ENCODE measurements at regions not wholly inside any gene's neighbourhood (a gene's known extent, or its start where the extent isn't known, plus 50 kb on each side); places are given as distances from the start of the nearest gene placed in this dataset.

DNA sequence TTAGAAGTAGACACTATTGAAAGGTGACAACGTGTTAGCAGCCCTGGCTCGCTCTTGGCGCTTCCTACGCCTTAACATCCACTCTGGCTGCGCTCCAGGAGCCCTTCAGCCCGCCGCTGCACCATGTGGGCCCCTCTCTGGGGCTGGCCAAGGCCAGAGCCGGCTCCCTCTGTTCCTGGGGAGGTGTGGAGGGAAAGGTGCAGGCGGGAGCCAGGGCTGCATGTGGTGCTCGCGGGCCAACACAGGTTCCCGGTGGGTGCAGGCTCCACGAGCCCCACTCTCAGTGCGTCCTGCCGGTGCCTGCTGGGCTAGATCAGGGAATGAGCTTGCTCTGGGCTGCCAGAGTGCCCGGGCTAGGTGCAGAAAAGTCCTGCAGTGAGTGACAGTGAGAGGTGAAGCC lies 1284.3 kb downstream of the OLFM4 start:
- BruUV-seq (replicated peaks), result no TSS peak
- POLR2A ChIA-PET (ENCODE audit: unreplicated experiment), result no interaction called here
- H3F3A ChIP-seq (ENCODE audit: low read length, unreplicated experiment), result no peaks in the 10 kb centered on the region

DNA sequence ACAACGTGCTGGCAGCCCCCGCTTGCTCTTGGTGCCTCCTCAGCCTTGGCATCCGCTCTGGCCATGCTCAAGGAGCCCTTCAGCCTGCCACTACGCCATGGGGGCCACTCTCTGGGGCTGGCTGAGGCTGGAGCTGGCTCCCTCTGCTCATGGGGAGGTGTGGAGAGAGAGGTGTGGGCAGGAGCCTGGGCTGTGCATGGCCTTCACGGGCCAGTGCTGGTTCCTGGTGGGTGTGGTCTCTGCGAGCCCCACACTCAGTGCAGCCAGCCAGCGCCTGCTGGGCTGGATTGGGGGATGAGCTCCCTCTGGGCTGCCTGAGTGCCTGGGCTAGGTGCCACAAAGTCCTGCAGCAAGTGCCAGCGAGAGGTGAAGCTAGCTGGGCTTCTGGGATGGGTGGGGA lies 1289.1 kb downstream of the OLFM4 start:
- H3K27me3 ChIP-seq (ENCODE audit: low read length), result no peaks in the 10 kb centered on the region
- no peak overlapping the region for H2AFZ ChIP-seq (ENCODE audit: low read length)
- H3K9ac ChIP-seq (ENCODE audit: low read length), result no peak overlapping the region
- H3K9me3 ChIP-seq (ENCODE audit: low read length), result no peaks in the 10 kb centered on the region
- H3K79me2 ChIP-seq (ENCODE audit: low read length), result no peaks in the 10 kb centered on the region
- H3K36me3 ChIP-seq (ENCODE audit: low read depth, low read length), result no peaks in the 10 kb centered on the region
- no peaks in the 10 kb centered on the region for H3K4me1 ChIP-seq (ENCODE audit: insufficient read depth, low read length)
- ChIA-PET POLR2A (ENCODE audit: unreplicated experiment) (no interaction called here), CTCF (no interaction called here)
- no peak for ATAC-seq
- H3K4me3 ChIP-seq (ENCODE audit: low read length), result no peak overlapping the region
- intact Hi-C loops (cut with micrococcal nuclease), result no loop called here
- no TSS peak for BruUV-seq (replicated peaks)
- H3F3A ChIP-seq (ENCODE audit: low read length, unreplicated experiment), result no peaks in the 10 kb centered on the region
- H3K4me2 ChIP-seq (ENCODE audit: low read length), result no peak overlapping the region
- no peak for DNase-seq
- H3K27ac ChIP-seq (ENCODE audit: low read length), result no peak overlapping the region
- H3K9me2 ChIP-seq (replicated peaks; ENCODE audit: low read length), result no peaks in the 10 kb centered on the region
- TF ChIP-seq EZH2phosphoT487 (IDR thresholded peaks at IDR 0.05; ENCODE audit: borderline replicate concordance, low read length), result no peak
- TF ChIP-seq, protein P1, sequence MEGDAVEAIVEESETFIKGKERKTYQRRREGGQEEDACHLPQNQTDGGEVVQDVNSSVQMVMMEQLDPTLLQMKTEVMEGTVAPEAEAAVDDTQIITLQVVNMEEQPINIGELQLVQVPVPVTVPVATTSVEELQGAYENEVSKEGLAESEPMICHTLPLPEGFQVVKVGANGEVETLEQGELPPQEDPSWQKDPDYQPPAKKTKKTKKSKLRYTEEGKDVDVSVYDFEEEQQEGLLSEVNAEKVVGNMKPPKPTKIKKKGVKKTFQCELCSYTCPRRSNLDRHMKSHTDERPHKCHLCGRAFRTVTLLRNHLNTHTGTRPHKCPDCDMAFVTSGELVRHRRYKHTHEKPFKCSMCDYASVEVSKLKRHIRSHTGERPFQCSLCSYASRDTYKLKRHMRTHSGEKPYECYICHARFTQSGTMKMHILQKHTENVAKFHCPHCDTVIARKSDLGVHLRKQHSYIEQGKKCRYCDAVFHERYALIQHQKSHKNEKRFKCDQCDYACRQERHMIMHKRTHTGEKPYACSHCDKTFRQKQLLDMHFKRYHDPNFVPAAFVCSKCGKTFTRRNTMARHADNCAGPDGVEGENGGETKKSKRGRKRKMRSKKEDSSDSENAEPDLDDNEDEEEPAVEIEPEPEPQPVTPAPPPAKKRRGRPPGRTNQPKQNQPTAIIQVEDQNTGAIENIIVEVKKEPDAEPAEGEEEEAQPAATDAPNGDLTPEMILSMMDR (conservative IDR thresholded peaks at IDR 0.05; ENCODE audit: low read depth, low read length), result no peak
- no peak for TF ChIP-seq EZH2 (IDR thresholded peaks at IDR 0.05; ENCODE audit: low read length, unreplicated experiment)
- no peaks in the 10 kb centered on the region for H4K20me1 ChIP-seq (ENCODE audit: low read length)

More for the DNA sequence above, 1284.3 kb downstream of the OLFM4 start:
- H3K4me3 ChIP-seq (ENCODE audit: low read length), result no peak overlapping the region
- no peak for DNase-seq
- H3K79me2 ChIP-seq (ENCODE audit: low read length), result no peaks in the 10 kb centered on the region
- H2AFZ ChIP-seq (ENCODE audit: low read length), result no peak overlapping the region
- CTCF ChIA-PET, result no interaction called here
- TF ChIP-seq, protein P1 (conservative IDR thresholded peaks at IDR 0.05; ENCODE audit: low read depth, low read length), result no peak
- no peak for TF ChIP-seq EZH2 (IDR thresholded peaks at IDR 0.05; ENCODE audit: low read length, unreplicated experiment)
- TF ChIP-seq EZH2phosphoT487 (IDR thresholded peaks at IDR 0.05; ENCODE audit: borderline replicate concordance, low read length), result no peak
- no peak overlapping the region for H3K9ac ChIP-seq (ENCODE audit: low read length)
- no peaks in the 10 kb centered on the region for H4K20me1 ChIP-seq (ENCODE audit: low read length)
- H3K27me3 ChIP-seq (ENCODE audit: low read length), result no peaks in the 10 kb centered on the region
- no peaks in the 10 kb centered on the region for H3K9me2 ChIP-seq (replicated peaks; ENCODE audit: low read length)
- no peaks in the 10 kb centered on the region for H3K9me3 ChIP-seq (ENCODE audit: low read length)
- H3K36me3 ChIP-seq (ENCODE audit: low read depth, low read length), result no peaks in the 10 kb centered on the region
- ATAC-seq, result no peak
- no peak overlapping the region for H3K27ac ChIP-seq (ENCODE audit: low read length)
- H3K4me2 ChIP-seq (ENCODE audit: low read length), result no peak overlapping the region
- H3K4me1 ChIP-seq (ENCODE audit: insufficient read depth, low read length), result no peaks in the 10 kb centered on the region
- intact Hi-C loops (cut with micrococcal nuclease), result no loop called here

DNA sequence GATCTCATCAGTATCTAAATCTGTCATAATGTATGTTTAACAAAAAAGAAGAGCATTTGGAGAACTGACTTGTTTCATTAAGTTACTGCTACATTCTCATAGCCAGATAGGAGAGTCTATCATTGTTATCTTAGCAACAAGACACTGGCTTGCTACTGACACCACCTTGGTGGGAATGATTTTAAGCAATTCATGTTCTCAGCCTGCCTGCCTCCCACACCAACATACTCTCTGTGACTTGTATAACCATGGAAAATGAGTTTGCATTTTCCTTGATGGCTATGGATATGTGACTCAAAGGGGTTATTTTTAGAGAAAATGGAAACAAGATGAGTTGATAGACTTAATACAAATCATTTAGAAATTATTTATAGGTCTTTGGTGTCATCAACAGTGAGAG lies 1308.9 kb downstream of the OLFM4 start:
- H3K79me2 ChIP-seq (ENCODE audit: low read length), result no peaks in the 10 kb centered on the region
- no peak overlapping the region for H3K4me3 ChIP-seq (ENCODE audit: low read length)
- no peaks in the 10 kb centered on the region for H4K20me1 ChIP-seq (ENCODE audit: low read length)
- no peak for TF ChIP-seq EZH2phosphoT487 (IDR thresholded peaks at IDR 0.05; ENCODE audit: borderline replicate concordance, low read length)
- TF ChIP-seq EZH2 (IDR thresholded peaks at IDR 0.05; ENCODE audit: low read length, unreplicated experiment), result no peak
- H2AFZ ChIP-seq (ENCODE audit: low read length), result no peak overlapping the region
- ChIA-PET CTCF (no interaction called here), POLR2A (ENCODE audit: unreplicated experiment) (no interaction called here)
- H3K9ac ChIP-seq (ENCODE audit: low read length), result no peak overlapping the region
- H3K27me3 ChIP-seq (ENCODE audit: low read length), result no peaks in the 10 kb centered on the region
- H3K36me3 ChIP-seq (ENCODE audit: low read depth, low read length), result no peaks in the 10 kb centered on the region
- H3K9me3 ChIP-seq (ENCODE audit: low read length), result no peaks in the 10 kb centered on the region
- H3K9me2 ChIP-seq (replicated peaks; ENCODE audit: low read length), result no peaks in the 10 kb centered on the region
- ATAC-seq (no peak), DNase-seq (no peak)
- H3F3A ChIP-seq (ENCODE audit: low read length, unreplicated experiment), result no peaks in the 10 kb centered on the region
- H3K4me1 ChIP-seq (ENCODE audit: insufficient read depth, low read length), result no peaks in the 10 kb centered on the region
- no peak overlapping the region for H3K4me2 ChIP-seq (ENCODE audit: low read length)
- H3K27ac ChIP-seq (ENCODE audit: low read length), result no peak overlapping the region
- BruUV-seq (replicated peaks), result no TSS peak
- intact Hi-C loops (cut with micrococcal nuclease), result no loop called here

All from PC-3 (cell line).